Stomach (tissue), 8 donors: ENCODE measurements at regions not wholly inside any gene's neighbourhood (a gene's known extent, or its start where the extent isn't known, plus 50 kb on each side); places are given as distances from the start of the nearest gene placed in this dataset.

Source experiments
- DNase-seq, 2 donors: peaks; one replicate each; pipeline versions ENCODE4 v3.0.0 to v3.0.0-alpha.2; 2013 to 2019
- H3K27ac ChIP-seq, 5 donors: fragments of 200-600 bp in 4 of 5; sonication (generic) in 4 of 5; one replicate each; pipeline ENCODE4 v1.5.1; 2013 to 2019; ENCODE audit warnings: mild to moderate bottlenecking in 1 of 5, moderate library complexity in 1 of 5
- H3K27me3 ChIP-seq, 3 donors: fragments of 200-600 bp; sonication (generic); one replicate each; pipeline ENCODE4 v1.5.1; 2017 to 2019; ENCODE audit warnings: mixed run types in 1 of 3
- H3K36me3 ChIP-seq, 4 donors: fragments of 200-600 bp; sonication (generic); 1 replicate in 3 of 4; 2 replicates in 1 of 4; pipeline ENCODE4 v1.5.1; 2016 to 2019
- H3K4me1 ChIP-seq, 4 donors: fragments of 200-600 bp; sonication (generic); one replicate each; pipeline ENCODE4 v1.5.1; 2016 to 2019
- H3K4me3 ChIP-seq, 4 donors: fragments of 200-600 bp; sonication (generic) in 3 of 4; one replicate each; pipeline ENCODE4 v1.5.1; 2016 to 2019; ENCODE audit warnings: mild to moderate bottlenecking in 1 of 4
- H3K9me3 ChIP-seq, 4 donors: fragments of 200-600 bp; sonication (generic); one replicate each; pipeline ENCODE4 v1.5.1; 2016 to 2019
- CTCF ChIP-seq, 7 experiments: fragments of 450-650 bp in 4 of 7; fragments of 200-600 bp in 3 of 7; sonication (generic) in 3 of 7; IDR thresholded peaks; one replicate each; pipeline ENCODE4 v1.5.1; 2016 to 2019; ENCODE audit warnings: antibody characterized with exemption in 7 of 7, control low read depth in 2 of 7, mild to moderate bottlenecking in 1 of 7
- EP300 ChIP-seq: sonication (generic); formaldehyde crosslinking; IDR thresholded peaks from one replicate; pipeline ENCODE4 v1.6.1; 2017; ENCODE audit warnings: antibody characterized with exemption
- POLR2A ChIP-seq, 4 donors: fragments of 450-650 bp; IDR thresholded peaks; one replicate each; pipeline ENCODE4 v1.6.1; 2016; ENCODE audit warnings: antibody characterized with exemption in 4 of 4, control low read depth in 2 of 4, mild to moderate bottlenecking in 1 of 4, moderate library complexity in 1 of 4
- POLR2AphosphoS5 ChIP-seq, 3 donors: sonication (generic); formaldehyde crosslinking; IDR thresholded peaks; one replicate each; pipeline ENCODE4 v1.6.1; 2016; ENCODE audit warnings: antibody characterized with exemption in 3 of 3
- WGBS, 5 donors: extraction: QIAGEN DNeasy Blood & Tissue Kit in 3 of 5; methylation state at CpG; one replicate each; pipeline versions ENCODE4 v1.1.5 to v1.1.7; 2013 to 2018; 5-methylcytosine and 5-hydroxymethylcytosine counted together
- intact Hi-C: fragments of 100-400 bp; cut with DNase I; formaldehyde crosslinking; loops from one replicate; pipeline ENCODE4 v1.15.1; 2023; ENCODE audit warnings: low total_unique reads
- donor health status: healthy with polysubstance abuse.
- donor health status: Bipolar disorder and iron deficiency.
- donor health status: healthy.

DNA sequence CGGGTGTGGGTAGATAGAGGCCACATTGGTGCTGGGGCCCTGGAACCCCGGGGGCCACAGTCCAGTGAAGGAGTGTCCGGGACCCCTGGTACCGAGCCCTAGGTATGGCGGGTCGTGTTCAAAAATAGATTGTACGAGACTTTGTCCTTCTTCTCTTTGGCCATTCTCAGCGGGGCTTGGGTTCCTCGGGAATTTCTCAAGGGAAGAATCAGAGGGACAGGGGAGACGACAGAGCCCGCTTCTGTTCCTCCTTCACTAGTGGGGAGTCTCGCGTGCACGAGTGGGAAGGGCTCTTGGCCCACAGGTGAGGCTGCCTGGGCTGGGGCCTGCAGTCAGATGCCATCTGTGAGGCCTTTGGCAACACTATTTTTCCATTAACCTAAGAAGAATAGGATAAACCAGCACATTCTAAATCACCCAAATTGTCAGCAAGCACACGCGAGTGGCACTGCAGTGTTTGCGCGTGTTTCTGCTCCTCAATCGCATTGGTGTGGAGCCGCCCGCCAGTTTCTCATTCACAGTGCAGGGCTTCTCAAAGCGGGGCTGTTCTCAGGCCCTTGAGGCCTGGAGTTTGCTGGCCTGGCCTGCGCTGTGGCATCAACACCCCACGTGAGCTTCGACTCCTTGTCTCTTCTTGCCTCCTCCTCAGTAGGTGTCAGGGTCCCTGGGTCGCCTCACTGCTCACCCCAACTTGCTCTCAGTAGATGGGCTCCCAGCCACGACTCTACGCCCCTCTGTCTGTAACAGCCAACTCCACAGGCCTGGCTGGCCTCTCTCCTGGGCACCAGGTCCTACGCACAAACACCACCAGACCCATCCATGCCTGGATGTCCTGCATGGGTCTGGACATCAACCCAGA lies 187.6 kb upstream of the SHH start:
- no peaks in the 10 kb centered on the region for H3K36me3 ChIP-seq
- no peak for DNase-seq
- H3K27me3 ChIP-seq = peaks cover 0 to 26% (median 0%) of the 10 kb centered on the region in 3 donors
- H3K4me1 ChIP-seq = peaks cover 0 to 4% (median 0%) of the 10 kb centered on the region in 4 donors
- 92 to 96% (median 95%) methylated on average over 29 of the region's 29 CpGs for WGBS, 5 donors
- intact Hi-C loops = no loop called here
- TF ChIP-seq EP300 (no peak), POLR2A (IDR thresholded peaks at IDR 0.05) (no peak), POLR2AphosphoS5 (IDR thresholded peaks at IDR 0.05) (no peak), CTCF (IDR thresholded peaks at IDR 0.05) (no peak)
- no peak overlapping the region for H3K27ac ChIP-seq
- H3K9me3 ChIP-seq = no peaks in the 10 kb centered on the region
- no peak overlapping the region for H3K4me3 ChIP-seq

- Histone ChIP-seq H3K4me3 (no peak overlapping the region), H3K27ac (no peak overlapping the region), H3K9me3 (no peaks in the 10 kb centered on the region), H3K36me3 (no peaks in the 10 kb centered on the region), H3K4me1 (peaks cover 0 to 4% (median 0%) of the 10 kb centered on the region in 4 donors), H3K27me3 (peaks cover 0 to 26% (median 0%) of the 10 kb centered on the region in 3 donors)
- intact Hi-C loops = no loop called here
- WGBS, 5 donors = 71 to 82% (median 77%) methylated on average over 19 to 25 of the region's 25 CpGs
- no peak for DNase-seq
- no peak for TF ChIP-seq EP300
- TF ChIP-seq POLR2A (IDR thresholded peaks at IDR 0.05) = no peak
- TF ChIP-seq POLR2AphosphoS5 (IDR thresholded peaks at IDR 0.05) = no peak
- TF ChIP-seq CTCF (IDR thresholded peaks at IDR 0.05) = no peak
Measured at GRCh38 chr7:155998766-155999630, 186.7 kb upstream of the SHH start.

DNA sequence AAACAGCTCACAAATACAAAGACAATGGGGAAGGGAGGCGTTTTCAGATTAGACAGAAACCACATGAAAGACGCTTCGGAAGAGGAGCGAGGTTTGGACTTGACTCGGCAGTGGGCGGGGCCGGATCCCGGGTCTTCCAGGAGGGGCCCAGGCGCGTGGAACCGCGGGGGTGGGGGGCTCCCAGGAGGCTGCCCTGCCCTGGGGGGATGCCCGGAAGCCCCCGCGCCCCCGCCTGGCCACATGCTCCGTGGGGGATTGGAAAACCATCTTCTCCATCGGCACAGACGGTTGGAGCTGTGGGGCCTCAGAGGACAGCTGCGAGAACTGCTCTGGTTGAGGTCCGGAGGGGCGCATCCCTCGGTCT lies 186.0 kb upstream of the SHH start:
- no peak for DNase-seq
- Histone ChIP-seq H3K36me3 (no peaks in the 10 kb centered on the region), H3K27ac (no peak overlapping the region), H3K4me1 (peaks cover 0 to 7% (median 0%) of the 10 kb centered on the region in 4 donors), H3K9me3 (no peaks in the 10 kb centered on the region), H3K27me3 (peaks cover 0 to 26% (median 0%) of the 10 kb centered on the region in 3 donors), H3K4me3 (no peak overlapping the region)
- WGBS, 5 donors = 45 to 60% (median 47%) methylated on average over 22 to 23 of the region's 23 CpGs
- no peak for TF ChIP-seq CTCF (IDR thresholded peaks at IDR 0.05)
- TF ChIP-seq POLR2AphosphoS5 (IDR thresholded peaks at IDR 0.05) = no peak
- TF ChIP-seq EP300 = no peak
- no peak for TF ChIP-seq POLR2A (IDR thresholded peaks at IDR 0.05)
- intact Hi-C loops = no loop called here

DNA sequence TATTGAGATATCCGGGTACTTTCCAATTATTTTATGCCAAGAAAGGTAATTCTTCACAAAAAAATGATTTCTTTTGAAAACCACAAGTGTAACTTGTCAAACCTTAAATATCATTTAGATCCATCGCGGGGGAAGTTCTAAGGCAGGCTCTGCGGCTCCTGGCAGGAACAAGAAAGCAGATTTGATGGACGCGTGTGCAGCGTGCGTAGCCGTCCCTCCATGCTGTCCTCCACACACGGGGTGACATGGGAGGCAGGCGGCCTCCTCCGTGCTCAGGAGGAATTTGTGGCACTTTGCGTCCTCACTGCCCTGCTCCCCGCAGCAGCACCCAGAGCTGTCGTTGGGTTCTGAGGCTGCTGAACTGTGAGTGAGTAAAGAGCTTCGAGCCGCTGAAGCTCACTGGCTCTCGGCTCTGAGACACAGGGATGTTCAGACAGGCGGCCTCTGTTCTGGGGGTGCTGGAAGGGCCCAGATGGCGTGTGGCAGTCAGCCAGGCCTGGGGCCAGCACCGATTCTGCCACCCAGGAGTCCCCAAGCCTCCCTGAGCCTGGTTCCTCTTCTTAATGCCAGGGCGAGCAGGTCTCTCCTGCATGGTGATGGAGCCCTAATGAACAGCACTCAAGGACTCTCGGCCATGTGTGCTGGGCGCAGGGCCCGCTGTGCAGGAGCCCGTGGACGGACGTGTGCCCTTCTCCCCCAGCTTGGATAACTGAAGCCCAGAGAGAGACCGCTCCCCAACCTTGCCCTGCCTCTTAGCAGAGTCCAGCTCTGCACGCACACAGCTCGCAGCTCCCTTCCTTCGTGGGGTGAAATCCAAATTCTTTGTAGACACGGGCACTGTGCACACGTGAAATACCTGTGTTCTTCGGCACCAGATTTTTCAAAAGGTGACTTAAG lies 185.4 kb upstream of the SHH start:
- H3K27me3 ChIP-seq = peaks cover 0 to 26% (median 0%) of the 10 kb centered on the region in 3 donors
- no peaks in the 10 kb centered on the region for H3K36me3 ChIP-seq
- WGBS, 5 donors = 66 to 77% (median 72%) methylated on average over 15 to 35 of the region's 35 CpGs
- no peak overlapping the region for H3K4me3 ChIP-seq
- TF ChIP-seq POLR2AphosphoS5 (IDR thresholded peaks at IDR 0.05) (no peak), CTCF (IDR thresholded peaks at IDR 0.05) (no peak), POLR2A (IDR thresholded peaks at IDR 0.05) (no peak), EP300 (no peak)
- H3K27ac ChIP-seq = no peak overlapping the region
- peaks cover 0 to 7% (median 0%) of the 10 kb centered on the region in 4 donors for H3K4me1 ChIP-seq
- H3K9me3 ChIP-seq = no peaks in the 10 kb centered on the region
- intact Hi-C loops = no loop called here
- DNase-seq = peak in 1 of 2 donors; percentile 22
